HUES48 (cell line): ENCODE measurements at regions not wholly inside any gene's neighbourhood (a gene's known extent, or its start where the extent isn't known, plus 50 kb on each side); places are given as distances from the start of the nearest gene placed in this dataset.

Source experiments
- H3K27ac ChIP-seq: one replicate; pipeline ENCODE4 v1.7.0; 2013; ENCODE audit warnings: low read depth, low read length, inconsistent platforms
- H3K27me3 ChIP-seq: 2 replicates; pipeline ENCODE4 v1.6.1; 2013; ENCODE audit warnings: mild to moderate bottlenecking, low read length; ENCODE audit not compliant: control insufficient read depth, insufficient read depth
- H3K36me3 ChIP-seq: 2 replicates; pipeline ENCODE4 v1.6.1; 2013; ENCODE audit warnings: low read length; ENCODE audit not compliant: control insufficient read depth, insufficient read depth
- H3K4me1 ChIP-seq: 2 replicates; pipeline ENCODE4 v1.6.1; 2013; ENCODE audit warnings: mild to moderate bottlenecking, low read length; ENCODE audit not compliant: control insufficient read depth, insufficient read depth
- H3K4me3 ChIP-seq: 2 replicates; pipeline ENCODE4 v1.5.1; 2013; ENCODE audit warnings: mild to moderate bottlenecking, low read depth, low read length
- H3K9ac ChIP-seq: 2 replicates; pipeline ENCODE4 v1.6.1; 2013; ENCODE audit warnings: mild to moderate bottlenecking, low read depth, low read length, moderate library complexity
- H3K9me3 ChIP-seq: 2 replicates; pipeline ENCODE4 v1.6.1; 2013; ENCODE audit warnings: low read length; ENCODE audit not compliant: control insufficient read depth, insufficient read depth

GRCh38 chr2:199524689-199525574 is 67.2 kb upstream of the SATB2 start:
- Histone ChIP-seq H3K27me3 (no peaks in the 10 kb centered on the region), H3K4me1 (no peaks in the 10 kb centered on the region), H3K27ac (no peak overlapping the region), H3K9me3 (no peaks in the 10 kb centered on the region), H3K36me3 (no peaks in the 10 kb centered on the region), H3K9ac (no peak overlapping the region), H3K4me3 (no peak overlapping the region)

DNA sequence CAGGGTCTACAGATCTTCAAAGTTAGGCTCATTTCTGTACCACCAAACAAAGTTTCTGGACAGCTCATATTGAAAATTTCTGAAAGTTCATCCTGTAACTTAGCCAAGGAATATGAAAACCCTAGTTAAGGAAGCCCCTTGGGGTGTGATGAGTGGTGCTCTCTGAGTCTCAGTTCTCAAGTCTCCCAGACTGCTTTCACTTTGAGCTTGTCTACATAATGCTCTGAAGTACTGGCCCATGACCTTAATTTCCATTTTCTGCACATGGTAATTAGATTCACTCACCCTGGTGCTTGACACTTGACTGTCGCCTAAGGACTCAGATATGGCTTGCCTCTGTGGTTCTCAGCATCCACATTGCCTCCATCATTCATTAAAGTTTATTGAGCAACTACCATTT is 51.7 kb upstream of the SATB2 start:
- no peaks in the 10 kb centered on the region for H3K36me3 ChIP-seq
- H3K27ac ChIP-seq: no peak overlapping the region
- H3K9me3 ChIP-seq: no peaks in the 10 kb centered on the region
- H3K4me3 ChIP-seq: no peak overlapping the region
- H3K9ac ChIP-seq: no peak overlapping the region
- no peaks in the 10 kb centered on the region for H3K27me3 ChIP-seq
- H3K4me1 ChIP-seq: no peaks in the 10 kb centered on the region
